HG02678 (cell line): ENCODE measurements at regions not wholly inside any gene's neighbourhood (a gene's known extent, or its start where the extent isn't known, plus 50 kb on each side); places are given as distances from the start of the nearest gene placed in this dataset.

ENCODE experiments used
- ATAC-seq: cut with Tn5 transposase; IDR thresholded peaks from one replicate; pipeline ENCODE4 v1.9.1; 2021; ENCODE audit warnings: mild to moderate bottlenecking, moderate library complexity; ENCODE audit not compliant: unreplicated experiment

GRCh38 chr3:16807391-16807790 is 77.4 kb upstream of the PLCL2 start:
- ATAC-seq: no peak

- ATAC-seq: no peak
Observed at GRCh38 chr3:16808393-16809107, 76.2 kb upstream of the PLCL2 start.

GRCh38 chr3:16809482-16809881 is 75.3 kb upstream of the PLCL2 start:
- ATAC-seq: no peak

- ATAC-seq: no peak
Observed at GRCh38 chr3:16809993-16810392, 74.8 kb upstream of the PLCL2 start.

- ATAC-seq: no peak
Observed at GRCh38 chr3:16810593-16811367, 74.0 kb upstream of the PLCL2 start.

- no peak for ATAC-seq
Observed at GRCh38 chr3:16811950-16812349, 72.8 kb upstream of the PLCL2 start.

- no peak for ATAC-seq
Observed at GRCh38 chr3:16813336-16813735, 71.4 kb upstream of the PLCL2 start.

- peak; percentile 38 for ATAC-seq
Observed at GRCh38 chr3:16816048-16816780, 68.5 kb upstream of the PLCL2 start.

- no peak for ATAC-seq
Observed at GRCh38 chr3:16817197-16817596, 67.6 kb upstream of the PLCL2 start.

GRCh38 chr3:16818194-16818593 is 66.6 kb upstream of the PLCL2 start:
- ATAC-seq: no peak

- ATAC-seq: no peak
Observed at GRCh38 chr3:16818945-16819344, 65.8 kb upstream of the PLCL2 start.

- no peak for ATAC-seq
Observed at GRCh38 chr3:16820485-16820884, 64.3 kb upstream of the PLCL2 start.

GRCh38 chr3:16821053-16821452 is 63.7 kb upstream of the PLCL2 start:
- no peak for ATAC-seq

- peak; percentile 87 for ATAC-seq
Observed at GRCh38 chr3:16824081-16824696, 60.6 kb upstream of the PLCL2 start.

GRCh38 chr3:16825617-16826204 is 59.0 kb upstream of the PLCL2 start:
- ATAC-seq: no peak

GRCh38 chr3:16828815-16829214 is 55.9 kb upstream of the PLCL2 start:
- ATAC-seq: no peak

GRCh38 chr3:16831846-16832245 is 52.9 kb upstream of the PLCL2 start:
- ATAC-seq: no peak

- no peak for ATAC-seq
Observed at GRCh38 chr3:16834214-16834613, 50.5 kb upstream of the PLCL2 start.

GRCh38 chr3:16834753-16835152 is 50.0 kb upstream of the PLCL2 start:
- ATAC-seq: no peak
